Omental fat pad (tissue), 3 donors: ENCODE measurements at regions not wholly inside any gene's neighbourhood (a gene's known extent, or its start where the extent isn't known, plus 50 kb on each side); places are given as distances from the start of the nearest gene placed in this dataset.

ENCODE experiments used
- ATAC-seq: fragments of 150-250 bp; one replicate; pipeline ENCODE4 v1.9.1; 2016; ENCODE audit warnings: mild to moderate bottlenecking, moderate library complexity; ENCODE audit not compliant: low FRiP score
- DNase-seq: peaks from one replicate; pipeline ENCODE4 v3.0.0-alpha.2; 2019; ENCODE audit warnings: low spot score
- CTCF ChIP-seq, 3 donors: fragments of 450-650 bp; IDR thresholded peaks; one replicate each; pipeline ENCODE4 v1.5.1; 2016 to 2017; ENCODE audit warnings: antibody characterized with exemption in 3 of 3, mild to moderate bottlenecking in 3 of 3, moderate library complexity in 2 of 3

GRCh38 chr6:82573254-82573972 is 209.8 kb downstream of the TPBG start:
- no peak for ATAC-seq
- DNase-seq: no peak
- no peak for TF ChIP-seq CTCF (IDR thresholded peaks at IDR 0.05)

GRCh38 chr6:82576284-82576683 is 212.7 kb downstream of the TPBG start:
- TF ChIP-seq CTCF (IDR thresholded peaks at IDR 0.05): no peak
- DNase-seq (no peak), ATAC-seq (no peak)

GRCh38 chr6:82584194-82584695 is 220.6 kb downstream of the TPBG start:
- DNase-seq (no peak), ATAC-seq (no peak)
- TF ChIP-seq CTCF (IDR thresholded peaks at IDR 0.05): no peak

- DNase-seq (no peak), ATAC-seq (no peak)
- TF ChIP-seq CTCF (IDR thresholded peaks at IDR 0.05): no peak
Measured at GRCh38 chr6:82584856-82585255, 221.2 kb downstream of the TPBG start.

GRCh38 chr6:82588020-82588419 is 224.4 kb downstream of the TPBG start:
- ATAC-seq: no peak
- no peak for TF ChIP-seq CTCF (IDR thresholded peaks at IDR 0.05)
- DNase-seq: no peak

GRCh38 chr6:82588859-82589412 is 225.3 kb downstream of the TPBG start:
- ATAC-seq: no peak
- no peak for TF ChIP-seq CTCF (IDR thresholded peaks at IDR 0.05)
- no peak for DNase-seq
